HCT116 (cell line): ENCODE measurements at regions not wholly inside any gene's neighbourhood (a gene's known extent, or its start where the extent isn't known, plus 50 kb on each side); places are given as distances from the start of the nearest gene placed in this dataset.

Source experiments
- ATAC-seq: fragments of 200-7000 bp; cut with Tn5 transposase; 2 replicates; pipeline ENCODE4 v1.9.1; 2020; ENCODE audit warnings: mild to moderate bottlenecking, moderate library complexity
- BruUV-seq: library from RNA; stranded (reverse); fragments of 400-500 nt; replicated peaks from 2 replicates; lab custom pipeline; 2021; lab: Mats Ljungman, UMichigan
- CTCF ChIA-PET: fragments of 300-600 bp; sonication (Branson Sonifier 250); formaldehyde crosslinking; loops from one replicate; lab custom pipeline; 2021; ENCODE audit warnings: antibody characterized with exemption; lab: Charles Lee
- POLR2A ChIA-PET: fragments of 300-600, 350-600 bp; sonication (Branson Sonifier 250); formaldehyde crosslinking; loops from one replicate; lab custom pipeline; 2021; ENCODE audit warnings: antibody characterized with exemption; lab: Charles Lee
- RAD21 ChIA-PET, 2 experiments: fragments of 300-600 bp; sonication (Branson Sonifier 250); formaldehyde crosslinking; loops; one replicate each; lab custom pipeline; 2023; ENCODE audit warnings: low total read pairs in 2 of 2; ENCODE audit not compliant: uncharacterized antibody in 2 of 2, unreplicated experiment in 2 of 2, low non-redundant PET in 1 of 2; lab: Charles Lee
- DNase-seq: peaks from one replicate; pipeline ENCODE4 v3.0.0-alpha.2; 2010; ENCODE audit warnings: low read depth, low spot score
- H2AFZ ChIP-seq: fragments of 200-600 bp; shearing (Covaris generic), sonication (generic); 2 replicates; pipeline ENCODE4 v1.6.1; 2017; ENCODE audit warnings: low read depth, mixed run types, mixed read lengths, antibody characterized with exemption, low read length; ENCODE audit not compliant: poor library complexity, severe bottlenecking
- H3K27ac ChIP-seq: 2 replicates; pipeline ENCODE4 v1.5.1; 2012; ENCODE audit warnings: low read depth, low read length
- H3K27me3 ChIP-seq: fragments of 200-600 bp; sonication (generic); 2 replicates; pipeline ENCODE4 v1.6.1; 2016; ENCODE audit warnings: mixed run types, low read length, mixed read lengths; ENCODE audit not compliant: insufficient read depth
- H3K36me3 ChIP-seq, 2 experiments: fragments of 200-500 bp in 1 of 2; fragments of 200-600 bp in 1 of 2; sonication (Bioruptor generic) in 1 of 2; sonication (generic) in 1 of 2; 2 replicates each; pipeline versions ENCODE4 v1.5.1 to v1.6.1; 2014 to 2016; ENCODE audit warnings: low read length in 2 of 2, inconsistent platforms in 1 of 2, mixed read lengths in 1 of 2, mixed run types in 1 of 2; ENCODE audit not compliant: insufficient read depth in 2 of 2, control insufficient read depth in 1 of 2
- H3K4me1 ChIP-seq, 2 experiments: fragments of 200-600 bp in 1 of 2; sonication (generic) in 1 of 2; 2 replicates each; pipeline versions ENCODE4 v1.5.1 to v1.6.1; 2012 to 2017; ENCODE audit warnings: low read length in 2 of 2, inconsistent platforms in 1 of 2, mild to moderate bottlenecking in 1 of 2, mixed read lengths in 1 of 2, mixed run types in 1 of 2, moderate library complexity in 1 of 2; ENCODE audit not compliant: insufficient read depth in 2 of 2, control insufficient read depth in 1 of 2
- H3K4me2 ChIP-seq: fragments of 200-600 bp; sonication (generic); 2 replicates; pipeline ENCODE4 v1.6.1; 2017; ENCODE audit warnings: mixed run types, low read length, mixed read lengths
- H3K4me3 ChIP-seq, 2 experiments: fragments of 200-600 bp in 1 of 2; sonication (generic) in 1 of 2; replicated peaks in 1 of 2; 2 replicates each; pipeline ENCODE4 v1.5.1; 2011 to 2016; ENCODE audit warnings: low read length in 2 of 2, control low read depth in 1 of 2, low read depth in 1 of 2, mild to moderate bottlenecking in 1 of 2, mixed read lengths in 1 of 2, mixed run types in 1 of 2
- H3K79me2 ChIP-seq: fragments of 200-600 bp; sonication (generic); 2 replicates; pipeline ENCODE4 v1.6.1; 2017; ENCODE audit warnings: mild to moderate bottlenecking, mixed run types, low read length, moderate library complexity, mixed read lengths; ENCODE audit not compliant: insufficient read depth
- H3K9ac ChIP-seq: fragments of 200-600 bp; sonication (generic); 2 replicates; pipeline ENCODE4 v1.6.1; 2016; ENCODE audit warnings: low read length, mixed read lengths
- H3K9me2 ChIP-seq: fragments of 200-600 bp; sonication (generic), shearing (Covaris generic); 2 replicates; pipeline ENCODE4 v1.6.1; 2017; ENCODE audit warnings: mixed run types, mild to moderate bottlenecking, moderate library complexity; ENCODE audit not compliant: insufficient read depth
- H3K9me3 ChIP-seq, 2 experiments: fragments of 200-500 bp in 1 of 2; fragments of 200-600 bp in 1 of 2; sonication (Bioruptor generic) in 1 of 2; sonication (generic) in 1 of 2; 2 replicates each; pipeline ENCODE4 v1.6.1; 2014 to 2017; ENCODE audit warnings: low read length in 2 of 2, mixed read lengths in 2 of 2, inconsistent platforms in 1 of 2, low read depth in 1 of 2, mild to moderate bottlenecking in 1 of 2, mixed run types in 1 of 2, moderate library complexity in 1 of 2; ENCODE audit not compliant: control insufficient read depth in 1 of 2, insufficient read depth in 1 of 2
- H4K20me1 ChIP-seq: fragments of 200-600 bp; sonication (generic), shearing (Covaris generic); 2 replicates; pipeline ENCODE4 v1.6.1; 2017; ENCODE audit warnings: mixed run types, mild to moderate bottlenecking, moderate library complexity; ENCODE audit not compliant: insufficient read depth
- CEBPB ChIP-seq: IDR thresholded peaks from 2 replicates; pipeline ENCODE4 v1.6.1; 2012; ENCODE audit warnings: low read depth
- ELF1 ChIP-seq: IDR thresholded peaks from 2 replicates; pipeline ENCODE4 v1.6.1; 2012; ENCODE audit warnings: low read depth, borderline replicate concordance
- SIN3A ChIP-seq: IDR thresholded peaks from 2 replicates; pipeline ENCODE4 v1.6.1; 2012; ENCODE audit warnings: low read depth
- SP1 ChIP-seq: IDR thresholded peaks from 2 replicates; pipeline ENCODE4 v1.6.1; 2012; ENCODE audit warnings: low read depth
- YY1 ChIP-seq: IDR thresholded peaks from 2 replicates; pipeline ENCODE4 v1.6.1; 2011; ENCODE audit warnings: low read length, low read depth, moderate library complexity, mild to moderate bottlenecking; ENCODE audit not compliant: insufficient replicate concordance; ENCODE audit errors: extremely low read depth
- intact Hi-C: fragments of 100-400 bp; cut with micrococcal nuclease; formaldehyde crosslinking; loops from 2 replicates; pipeline ENCODE4 v1.10.0; 2022
- TF ChIP-seq, protein P1 (sequence below): IDR thresholded peaks from 2 replicates; pipeline ENCODE4 v1.6.1; 2012
- TF ChIP-seq, protein P2 (sequence below): IDR thresholded peaks from 2 replicates; pipeline ENCODE4 v1.6.1; 2011; ENCODE audit warnings: mild to moderate bottlenecking, low read length, moderate library complexity; ENCODE audit not compliant: insufficient replicate concordance; ENCODE audit errors: extremely low read depth

DNA sequence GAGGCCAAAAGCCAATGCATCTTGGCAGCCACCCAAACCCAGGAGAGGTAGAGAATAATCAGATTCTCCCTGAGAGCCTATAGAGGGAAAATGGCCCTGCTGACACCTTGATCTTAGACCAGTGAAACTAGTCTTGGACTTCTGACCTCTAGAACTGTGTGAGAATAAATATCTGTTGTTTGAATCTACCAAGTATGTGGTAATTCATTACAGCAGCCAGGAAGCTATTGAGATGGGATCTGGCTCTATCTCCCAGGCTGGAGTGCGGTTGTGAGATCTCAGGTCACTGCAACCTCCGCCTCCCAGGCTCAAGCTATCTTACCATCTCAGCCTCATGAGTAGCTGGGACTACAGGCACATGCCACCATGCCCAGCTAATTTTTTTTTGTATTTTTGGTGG is 567.2 kb downstream of the MBD2 start:
- Histone ChIP-seq H3K79me2 (no peaks in the 10 kb centered on the region), H3K4me3 (no peak overlapping the region), H3K27ac (no peak overlapping the region), H3K27me3 (no peaks in the 10 kb centered on the region), H3K9ac (no peak overlapping the region), H3K9me2 (no peaks in the 10 kb centered on the region), H3K4me1 (no peaks in the 10 kb centered on the region), H3K36me3 (no peaks in the 10 kb centered on the region), H3K9me3 (peaks cover 0 to 6% of the 10 kb centered on the region in 2 experiments; a peak in 2 of 4 replicates), H3K4me2 (no peak overlapping the region), H2AFZ (no peak overlapping the region), H4K20me1 (no peaks in the 10 kb centered on the region)
- BruUV-seq: no TSS peak
- TF ChIP-seq, protein P1, sequence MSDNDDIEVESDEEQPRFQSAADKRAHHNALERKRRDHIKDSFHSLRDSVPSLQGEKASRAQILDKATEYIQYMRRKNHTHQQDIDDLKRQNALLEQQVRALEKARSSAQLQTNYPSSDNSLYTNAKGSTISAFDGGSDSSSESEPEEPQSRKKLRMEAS: no peak
- ChIA-PET POLR2A (no interaction called here), CTCF (no interaction called here), RAD21 (no interaction called here)
- DNase-seq (no peak), ATAC-seq (no peak)
- intact Hi-C loops: no loop called here

DNA sequence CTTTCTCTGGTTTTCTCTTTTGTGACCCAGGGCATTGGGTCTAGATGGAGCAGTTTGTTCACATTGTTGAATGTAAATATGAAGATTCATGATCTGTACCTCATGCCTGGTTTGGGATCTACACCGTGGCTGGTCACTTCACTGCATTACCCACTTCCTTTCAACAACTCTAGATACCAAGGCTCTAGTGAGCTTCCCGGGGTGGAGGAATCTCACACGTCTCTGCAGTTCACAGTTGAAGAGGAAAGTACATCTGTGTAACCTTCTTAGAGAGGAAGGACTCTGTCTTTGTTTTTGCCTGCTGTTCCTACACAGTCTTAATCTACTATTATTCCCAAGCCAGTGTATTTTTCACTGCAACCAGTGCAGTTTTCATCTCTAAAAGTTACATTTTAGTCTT is 574.8 kb downstream of the MBD2 start:
- Histone ChIP-seq H3K27me3 (no peaks in the 10 kb centered on the region), H3K4me2 (no peak overlapping the region), H3K36me3 (no peaks in the 10 kb centered on the region), H3K4me3 (no peak overlapping the region), H3K9me2 (no peaks in the 10 kb centered on the region), H3K9ac (no peak overlapping the region), H3K9me3 (peaks cover 4 to 12% of the 10 kb centered on the region in 2 experiments; a peak in 2 of 4 replicates), H3K4me1 (no peaks in the 10 kb centered on the region), H3K79me2 (no peaks in the 10 kb centered on the region), H2AFZ (no peak overlapping the region), H4K20me1 (no peaks in the 10 kb centered on the region), H3K27ac (no peak overlapping the region)
- TF ChIP-seq YY1 (no peak), ELF1 (no peak), SP1 (no peak), SIN3A (no peak), CEBPB (no peak)
- TF ChIP-seq, protein P2, sequence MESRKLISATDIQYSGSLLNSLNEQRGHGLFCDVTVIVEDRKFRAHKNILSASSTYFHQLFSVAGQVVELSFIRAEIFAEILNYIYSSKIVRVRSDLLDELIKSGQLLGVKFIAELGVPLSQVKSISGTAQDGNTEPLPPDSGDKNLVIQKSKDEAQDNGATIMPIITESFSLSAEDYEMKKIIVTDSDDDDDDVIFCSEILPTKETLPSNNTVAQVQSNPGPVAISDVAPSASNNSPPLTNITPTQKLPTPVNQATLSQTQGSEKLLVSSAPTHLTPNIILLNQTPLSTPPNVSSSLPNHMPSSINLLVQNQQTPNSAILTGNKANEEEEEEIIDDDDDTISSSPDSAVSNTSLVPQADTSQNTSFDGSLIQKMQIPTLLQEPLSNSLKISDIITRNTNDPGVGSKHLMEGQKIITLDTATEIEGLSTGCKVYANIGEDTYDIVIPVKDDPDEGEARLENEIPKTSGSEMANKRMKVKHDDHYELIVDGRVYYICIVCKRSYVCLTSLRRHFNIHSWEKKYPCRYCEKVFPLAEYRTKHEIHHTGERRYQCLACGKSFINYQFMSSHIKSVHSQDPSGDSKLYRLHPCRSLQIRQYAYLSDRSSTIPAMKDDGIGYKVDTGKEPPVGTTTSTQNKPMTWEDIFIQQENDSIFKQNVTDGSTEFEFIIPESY: no peak
- TF ChIP-seq, protein P1: no peak
- RAD21 ChIA-PET: no interaction called here
- DNase-seq: no peak
- CTCF ChIA-PET: no interaction called here
- POLR2A ChIA-PET: no interaction called here
- BruUV-seq: no TSS peak
- ATAC-seq: no peak
- intact Hi-C loops: no loop called here
